AG04449 (cell line): ENCODE measurements at regions not wholly inside any gene's neighbourhood (a gene's known extent, or its start where the extent isn't known, plus 50 kb on each side); places are given as distances from the start of the nearest gene placed in this dataset.
"Not testable (repeated sequence)": the region's sequence is repeated elsewhere in the genome, so short reads cannot be mapped to it uniquely, and the experiment has no call there.

Experiments
- CTCF ChIA-PET: fragments of 350-600 bp; formaldehyde crosslinking; extraction: SDS; loops from one replicate; lab custom pipeline; 2021; ENCODE audit warnings: antibody characterized with exemption; lab: Yijun Ruan, JAX
- POLR2A ChIA-PET: fragments of 400-600, 350-600 bp; formaldehyde crosslinking; extraction: SDS; loops from one replicate; lab custom pipeline; 2020; ENCODE audit warnings: antibody characterized with exemption, inconsistent platforms; lab: Yijun Ruan, JAX
- DNase-seq: peaks from one replicate; pipeline ENCODE4 v3.0.0-alpha.2; 2010; ENCODE audit warnings: low read depth, low spot score
- H3K4me3 ChIP-seq: 2 replicates; pipeline ENCODE4 v1.5.1; 2011; ENCODE audit warnings: low read depth, mild to moderate bottlenecking, control low read depth, low read length
- CTCF ChIP-seq: IDR thresholded peaks from one replicate; pipeline ENCODE4 v1.5.1; 2011; ENCODE audit warnings: mild to moderate bottlenecking, moderate library complexity, low read length, control low read depth, inconsistent platforms; ENCODE audit not compliant: insufficient read depth; ENCODE audit errors: missing control alignments

DNA sequence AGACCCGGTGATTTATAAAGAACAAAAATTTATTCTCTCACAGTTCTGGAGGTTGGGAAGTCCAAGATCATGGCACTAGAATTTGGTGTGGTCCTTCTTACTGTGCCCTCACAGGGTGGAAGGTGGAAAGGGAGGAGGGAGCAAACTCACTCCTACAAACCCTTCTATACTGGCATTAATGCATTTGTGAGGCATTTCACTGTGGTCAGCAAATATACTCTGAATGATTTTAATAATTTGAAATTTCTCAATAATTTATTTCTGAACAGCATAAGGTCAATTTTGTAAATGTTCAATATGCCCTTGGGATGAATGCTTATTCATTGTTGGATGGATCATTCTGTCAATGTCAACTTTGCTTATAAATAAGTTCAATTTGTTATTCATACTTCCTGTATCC, 120.6 kb downstream of the GATA6 start:
- CTCF ChIA-PET = no interaction called here
- POLR2A ChIA-PET = no interaction called here
- DNase-seq = no peak
- no peak overlapping the region for H3K4me3 ChIP-seq
- no peak for TF ChIP-seq CTCF

GRCh38 chr18:22286585-22286984, 117.2 kb downstream of the GATA6 start:
- ChIA-PET CTCF (no interaction called here), POLR2A (no interaction called here)
- TF ChIP-seq CTCF = no peak
- H3K4me3 ChIP-seq = no peak overlapping the region
- DNase-seq = no peak

DNA sequence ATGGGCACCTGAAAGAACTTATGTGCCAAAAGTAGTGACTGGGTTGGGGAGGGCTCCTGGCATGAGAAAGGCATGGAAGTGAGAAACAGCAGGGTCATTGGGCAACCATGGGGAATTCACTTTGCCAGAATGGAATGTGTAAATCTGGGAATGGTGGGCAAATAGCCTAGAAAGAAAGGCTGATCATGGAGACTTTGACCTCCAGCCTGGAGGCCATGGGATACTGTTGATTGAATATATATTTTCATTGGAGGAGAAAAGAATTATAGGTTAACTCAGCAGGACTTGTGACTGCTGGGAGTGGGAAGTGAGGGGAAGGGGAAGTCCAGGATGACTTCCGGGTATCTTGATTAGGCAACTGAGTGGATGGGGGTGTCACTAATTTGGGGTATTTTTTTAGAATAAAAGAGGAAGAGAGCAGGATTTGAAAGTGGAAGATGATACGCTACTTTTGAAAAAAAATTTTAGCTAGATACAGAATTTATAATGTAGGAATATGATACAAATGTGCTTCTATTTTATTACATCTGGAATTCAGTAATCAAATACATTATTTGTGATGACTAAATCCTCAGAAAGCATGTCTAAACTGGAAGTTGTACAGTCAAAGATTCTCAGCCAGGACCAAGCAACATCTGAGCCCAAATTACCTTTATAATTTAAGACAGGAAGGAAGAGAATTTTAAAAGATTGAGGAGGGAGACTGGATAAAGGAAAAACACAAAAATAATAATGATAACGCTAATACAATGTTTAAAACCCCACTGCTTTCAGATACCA, 116.2 kb downstream of the GATA6 start:
- ChIA-PET POLR2A (no interaction called here), CTCF (no interaction called here)
- H3K4me3 ChIP-seq = no peak overlapping the region
- DNase-seq = no peak
- TF ChIP-seq CTCF = no peak

- no peak for TF ChIP-seq CTCF
- no peak overlapping the region for H3K4me3 ChIP-seq
- ChIA-PET POLR2A (no interaction called here), CTCF (interaction anchor here (1.6 kb wide), 1 partner anchor 27 kb away, joined by 3 read pairs; no protein-coding TSS in a partner anchor)
- DNase-seq = no peak
These were observed 115.4 kb downstream of the GATA6 start for GRCh38 chr18:22284581-22285360.

- POLR2A ChIA-PET, H3K4me3 ChIP-seq, DNase-seq: not testable (repeated sequence)
- CTCF ChIA-PET = interaction anchor here (1.0 to 1.6 kb wide), 2 partner anchors 28 to 279 kb away, joined by 3 to 4 read pairs; no protein-coding TSS in a partner anchor
These were observed 114.5 kb downstream of the GATA6 start for GRCh38 chr18:22283855-22284254.

- H3K4me3 ChIP-seq = no peak overlapping the region
- ChIA-PET POLR2A (interaction anchor here (1.2 kb wide), 1 partner anchor 26 kb away, joined by 3 read pairs; no protein-coding TSS in a partner anchor), CTCF (interaction anchor here (1.0 to 1.6 kb wide), 2 partner anchors 28 to 279 kb away, joined by 3 to 4 read pairs; no protein-coding TSS in a partner anchor)
- no peak for DNase-seq
- TF ChIP-seq CTCF = no peak
These were observed 114.0 kb downstream of the GATA6 start for GRCh38 chr18:22283397-22283796.
